WTC11 (cell line): ENCODE measurements at regions not wholly inside any gene's neighbourhood (a gene's known extent, or its start where the extent isn't known, plus 50 kb on each side); places are given as distances from the start of the nearest gene placed in this dataset.

Experiments
- ESRRA ChIP-seq: sonication (generic); formaldehyde crosslinking; IDR thresholded peaks from 2 replicates; pipeline ENCODE4 v1.8.1; 2022; ENCODE audit warnings: mild to moderate bottlenecking, missing genetic modification reagents, borderline replicate concordance
- NR2C2 ChIP-seq: sonication (generic); formaldehyde crosslinking; IDR thresholded peaks from 2 replicates; pipeline ENCODE4 v1.8.0; 2022; ENCODE audit warnings: mild to moderate bottlenecking, missing genetic modification reagents
- TCF7 ChIP-seq: sonication (generic); formaldehyde crosslinking; IDR thresholded peaks from 2 replicates; pipeline ENCODE4 v1.8.0; 2022; ENCODE audit warnings: mild to moderate bottlenecking, low read depth, missing genetic modification reagents, moderate library complexity
- ZNF317 ChIP-seq: sonication (generic); formaldehyde crosslinking; IDR thresholded peaks from 2 replicates; pipeline ENCODE4 v1.8.1; 2023; ENCODE audit warnings: low read depth, mild to moderate bottlenecking, moderate library complexity, missing genetic modification reagents, borderline replicate concordance
- TF ChIP-seq, protein P1 (sequence below): fragments of 200-600 bp; IDR thresholded peaks from 2 replicates; pipeline ENCODE4 v1.8.0; 2022; ENCODE audit warnings: antibody characterized with exemption
- TF ChIP-seq, protein P2 (sequence below): sonication (generic); formaldehyde crosslinking; IDR thresholded peaks from 2 replicates; pipeline ENCODE4 v1.8.0; 2022; ENCODE audit warnings: mild to moderate bottlenecking, missing genetic modification reagents

DNA sequence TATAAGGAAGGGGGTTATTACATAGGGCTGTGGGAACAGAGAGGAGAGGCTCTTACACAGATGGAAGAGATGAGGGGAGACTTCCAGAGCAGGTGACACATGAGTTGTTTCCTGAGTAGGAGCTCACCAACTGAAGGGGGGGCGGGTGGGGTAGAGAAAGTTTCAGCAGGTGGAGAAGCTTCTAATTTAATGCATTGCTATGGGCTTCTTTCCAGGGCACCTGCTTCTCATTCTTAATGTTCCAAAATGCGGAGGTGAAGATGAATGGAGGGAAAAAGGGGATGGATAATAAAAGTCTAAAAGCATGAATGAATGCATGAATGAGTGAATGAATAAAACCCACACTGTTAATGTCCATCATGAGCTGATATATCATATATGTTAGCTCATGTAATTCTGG lies 439.0 kb upstream of the CCL2 start:
- TF ChIP-seq, protein P1, sequence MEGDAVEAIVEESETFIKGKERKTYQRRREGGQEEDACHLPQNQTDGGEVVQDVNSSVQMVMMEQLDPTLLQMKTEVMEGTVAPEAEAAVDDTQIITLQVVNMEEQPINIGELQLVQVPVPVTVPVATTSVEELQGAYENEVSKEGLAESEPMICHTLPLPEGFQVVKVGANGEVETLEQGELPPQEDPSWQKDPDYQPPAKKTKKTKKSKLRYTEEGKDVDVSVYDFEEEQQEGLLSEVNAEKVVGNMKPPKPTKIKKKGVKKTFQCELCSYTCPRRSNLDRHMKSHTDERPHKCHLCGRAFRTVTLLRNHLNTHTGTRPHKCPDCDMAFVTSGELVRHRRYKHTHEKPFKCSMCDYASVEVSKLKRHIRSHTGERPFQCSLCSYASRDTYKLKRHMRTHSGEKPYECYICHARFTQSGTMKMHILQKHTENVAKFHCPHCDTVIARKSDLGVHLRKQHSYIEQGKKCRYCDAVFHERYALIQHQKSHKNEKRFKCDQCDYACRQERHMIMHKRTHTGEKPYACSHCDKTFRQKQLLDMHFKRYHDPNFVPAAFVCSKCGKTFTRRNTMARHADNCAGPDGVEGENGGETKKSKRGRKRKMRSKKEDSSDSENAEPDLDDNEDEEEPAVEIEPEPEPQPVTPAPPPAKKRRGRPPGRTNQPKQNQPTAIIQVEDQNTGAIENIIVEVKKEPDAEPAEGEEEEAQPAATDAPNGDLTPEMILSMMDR, result no peak
- no peak for TF ChIP-seq ESRRA
- TF ChIP-seq NR2C2 (CRISPR knock-in tag), result no peak
- TF ChIP-seq, protein P2, sequence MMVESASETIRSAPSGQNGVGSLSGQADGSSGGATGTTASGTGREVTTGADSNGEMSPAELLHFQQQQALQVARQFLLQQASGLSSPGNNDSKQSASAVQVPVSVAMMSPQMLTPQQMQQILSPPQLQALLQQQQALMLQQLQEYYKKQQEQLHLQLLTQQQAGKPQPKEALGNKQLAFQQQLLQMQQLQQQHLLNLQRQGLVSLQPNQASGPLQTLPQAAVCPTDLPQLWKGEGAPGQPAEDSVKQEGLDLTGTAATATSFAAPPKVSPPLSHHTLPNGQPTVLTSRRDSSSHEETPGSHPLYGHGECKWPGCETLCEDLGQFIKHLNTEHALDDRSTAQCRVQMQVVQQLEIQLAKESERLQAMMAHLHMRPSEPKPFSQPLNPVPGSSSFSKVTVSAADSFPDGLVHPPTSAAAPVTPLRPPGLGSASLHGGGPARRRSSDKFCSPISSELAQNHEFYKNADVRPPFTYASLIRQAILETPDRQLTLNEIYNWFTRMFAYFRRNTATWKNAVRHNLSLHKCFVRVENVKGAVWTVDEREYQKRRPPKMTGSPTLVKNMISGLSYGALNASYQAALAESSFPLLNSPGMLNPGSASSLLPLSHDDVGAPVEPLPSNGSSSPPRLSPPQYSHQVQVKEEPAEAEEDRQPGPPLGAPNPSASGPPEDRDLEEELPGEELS, result no peak
- TF ChIP-seq TCF7 (CRISPR knock-in tag), result no peak
- no peak for TF ChIP-seq ZNF317 (CRISPR knock-in tag)
